Breast epithelium (tissue), 3 donors: ENCODE measurements at regions not wholly inside any gene's neighbourhood (a gene's known extent, or its start where the extent isn't known, plus 50 kb on each side); places are given as distances from the start of the nearest gene placed in this dataset.

Source experiments
- POLR2A ChIP-seq: fragments of 450-650 bp; IDR thresholded peaks from one replicate; pipeline ENCODE4 v1.6.1; 2016; ENCODE audit warnings: antibody characterized with exemption, mild to moderate bottlenecking, moderate library complexity
- TF ChIP-seq, protein P1 (sequence below), 3 donors: fragments of 450-650 bp; IDR thresholded peaks; one replicate each; pipeline ENCODE4 v1.5.1; 2016 to 2017; ENCODE audit warnings: antibody characterized with exemption in 3 of 3, mild to moderate bottlenecking in 3 of 3, moderate library complexity in 3 of 3

DNA sequence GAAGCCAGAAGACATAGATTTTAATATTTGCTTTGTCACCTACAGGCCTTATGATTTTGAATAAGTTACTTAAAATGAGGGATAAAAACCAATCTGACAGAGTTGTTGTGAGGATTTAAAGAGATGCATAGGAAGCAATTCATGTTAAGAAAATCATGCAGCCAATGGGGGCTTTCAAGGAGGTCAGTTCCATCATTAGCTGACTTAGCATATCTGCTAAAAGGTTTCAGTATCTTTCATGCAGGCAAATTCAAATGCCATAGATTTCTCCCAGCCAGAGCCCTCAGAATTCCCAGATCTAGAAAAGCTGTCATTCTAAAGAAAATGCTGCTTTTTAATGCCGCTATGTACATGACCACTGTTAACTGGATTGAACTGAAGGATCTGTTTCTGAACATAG lies 176.1 kb downstream of the GOLIM4 start:
- TF ChIP-seq, protein P1, sequence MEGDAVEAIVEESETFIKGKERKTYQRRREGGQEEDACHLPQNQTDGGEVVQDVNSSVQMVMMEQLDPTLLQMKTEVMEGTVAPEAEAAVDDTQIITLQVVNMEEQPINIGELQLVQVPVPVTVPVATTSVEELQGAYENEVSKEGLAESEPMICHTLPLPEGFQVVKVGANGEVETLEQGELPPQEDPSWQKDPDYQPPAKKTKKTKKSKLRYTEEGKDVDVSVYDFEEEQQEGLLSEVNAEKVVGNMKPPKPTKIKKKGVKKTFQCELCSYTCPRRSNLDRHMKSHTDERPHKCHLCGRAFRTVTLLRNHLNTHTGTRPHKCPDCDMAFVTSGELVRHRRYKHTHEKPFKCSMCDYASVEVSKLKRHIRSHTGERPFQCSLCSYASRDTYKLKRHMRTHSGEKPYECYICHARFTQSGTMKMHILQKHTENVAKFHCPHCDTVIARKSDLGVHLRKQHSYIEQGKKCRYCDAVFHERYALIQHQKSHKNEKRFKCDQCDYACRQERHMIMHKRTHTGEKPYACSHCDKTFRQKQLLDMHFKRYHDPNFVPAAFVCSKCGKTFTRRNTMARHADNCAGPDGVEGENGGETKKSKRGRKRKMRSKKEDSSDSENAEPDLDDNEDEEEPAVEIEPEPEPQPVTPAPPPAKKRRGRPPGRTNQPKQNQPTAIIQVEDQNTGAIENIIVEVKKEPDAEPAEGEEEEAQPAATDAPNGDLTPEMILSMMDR (IDR thresholded peaks at IDR 0.05), result no peak
- TF ChIP-seq POLR2A, result no peak
